GM19467 (cell line): ENCODE measurements at regions not wholly inside any gene's neighbourhood (a gene's known extent, or its start where the extent isn't known, plus 50 kb on each side); places are given as distances from the start of the nearest gene placed in this dataset.

ENCODE experiments used
- ATAC-seq: cut with Tn5 transposase; IDR thresholded peaks from one replicate; pipeline ENCODE4 v1.9.1; 2021; ENCODE audit warnings: mild to moderate bottlenecking, moderate library complexity; ENCODE audit not compliant: unreplicated experiment

DNA sequence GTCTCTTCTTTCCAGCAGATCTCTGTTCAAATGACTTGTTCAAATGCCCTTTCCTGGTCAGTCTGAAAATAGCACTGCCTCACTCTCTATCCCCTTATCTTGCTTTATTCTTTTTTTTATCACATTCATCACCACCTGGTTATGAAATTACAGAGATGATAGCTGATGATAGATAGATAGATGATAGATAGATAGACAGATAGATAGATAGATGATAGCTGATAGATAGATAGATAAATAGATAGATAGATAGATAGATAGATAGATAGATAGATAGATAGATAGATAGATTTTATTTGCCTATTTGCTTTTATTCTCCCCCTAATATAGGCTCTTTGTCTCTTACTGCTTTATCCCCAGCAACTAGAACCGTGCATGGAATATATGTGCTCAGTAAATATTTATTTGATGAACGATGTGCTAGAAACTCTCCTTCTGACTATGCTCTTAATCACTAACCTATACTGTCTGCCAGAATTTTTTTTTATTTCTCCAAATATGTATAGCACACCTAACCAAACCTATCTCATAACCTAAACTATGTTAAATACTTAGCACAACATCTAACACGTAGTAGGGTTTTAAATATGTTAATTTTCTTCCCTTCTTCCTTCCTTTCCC, 372.8 kb upstream of the DUSP10 start:
- no peak for ATAC-seq

DNA sequence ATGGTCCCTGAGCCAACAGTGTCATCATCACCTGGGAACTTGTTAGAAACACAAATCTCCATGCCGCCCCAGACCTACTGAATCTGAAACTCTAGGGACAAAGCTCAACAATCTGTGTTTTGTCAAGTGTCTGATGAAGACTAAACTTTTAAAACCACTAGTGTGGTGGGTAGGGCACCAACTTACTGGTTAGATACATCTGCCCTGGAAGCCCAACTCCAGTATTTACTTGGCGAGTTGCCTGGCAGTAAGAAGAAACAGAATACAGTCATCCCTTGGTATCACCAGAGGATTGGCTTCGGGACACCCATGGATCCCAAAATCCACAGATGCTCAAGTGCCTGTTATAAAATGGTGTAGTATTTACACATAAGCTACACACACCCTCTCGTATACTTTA, 367.9 kb upstream of the DUSP10 start:
- no peak for ATAC-seq

DNA sequence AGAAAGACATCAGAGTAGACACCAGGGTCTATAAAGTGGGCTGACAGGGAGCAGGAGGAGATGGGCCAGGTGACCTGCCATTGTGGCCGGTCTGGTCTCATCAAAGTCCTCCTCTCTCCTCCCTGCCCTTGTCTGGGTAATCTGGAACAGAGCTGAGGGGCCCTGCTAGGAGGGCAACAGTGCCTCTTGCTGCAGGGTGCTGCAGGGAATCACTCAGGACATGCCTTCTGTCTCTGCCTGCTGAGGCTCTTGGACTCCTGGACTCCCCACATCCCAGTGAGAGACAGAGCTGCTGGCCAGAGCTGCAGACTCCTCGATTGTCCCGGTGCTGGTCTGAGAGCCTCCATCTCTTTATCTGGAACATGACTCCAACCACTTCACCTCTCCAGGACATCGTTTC, 366.1 kb upstream of the DUSP10 start:
- ATAC-seq = no peak

DNA sequence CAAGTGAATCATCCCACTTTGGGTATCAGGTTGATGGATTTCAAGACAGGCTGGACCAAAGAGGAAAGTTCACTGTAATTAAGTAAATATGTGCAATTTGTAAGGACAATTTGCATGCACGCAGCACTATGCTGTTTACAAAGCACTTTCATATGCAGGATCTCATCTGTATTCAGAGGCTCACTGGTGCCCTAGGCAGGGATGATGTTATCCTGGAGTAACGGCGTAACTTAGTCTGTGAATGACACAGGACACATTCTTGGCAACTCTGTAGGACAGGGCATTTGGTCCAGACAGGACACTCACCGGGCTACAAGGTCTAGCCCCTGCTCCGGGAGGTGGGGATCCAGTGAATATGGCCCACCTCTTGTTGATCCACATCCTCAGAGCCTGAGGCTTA, 365.4 kb upstream of the DUSP10 start:
- no peak for ATAC-seq

DNA sequence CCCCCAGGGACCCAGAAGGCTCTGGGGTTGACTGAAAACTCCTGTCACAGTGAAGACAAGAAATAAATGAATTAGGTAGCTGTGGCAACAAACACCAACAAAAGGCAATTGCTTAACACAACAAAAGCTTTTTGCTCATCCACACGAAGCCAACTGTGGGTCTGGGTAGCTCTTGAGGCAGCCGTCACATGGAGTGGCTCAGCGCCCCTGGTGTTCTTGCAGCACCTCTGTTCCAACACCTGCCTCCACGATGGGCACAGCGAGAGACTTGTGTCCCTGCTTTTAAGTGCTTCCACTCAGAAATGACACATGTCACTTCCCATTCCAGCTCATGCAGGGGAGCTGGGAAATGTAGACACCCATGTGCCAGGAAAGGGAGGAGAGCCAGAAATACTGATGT, 364.5 kb upstream of the DUSP10 start:
- ATAC-seq = no peak

DNA sequence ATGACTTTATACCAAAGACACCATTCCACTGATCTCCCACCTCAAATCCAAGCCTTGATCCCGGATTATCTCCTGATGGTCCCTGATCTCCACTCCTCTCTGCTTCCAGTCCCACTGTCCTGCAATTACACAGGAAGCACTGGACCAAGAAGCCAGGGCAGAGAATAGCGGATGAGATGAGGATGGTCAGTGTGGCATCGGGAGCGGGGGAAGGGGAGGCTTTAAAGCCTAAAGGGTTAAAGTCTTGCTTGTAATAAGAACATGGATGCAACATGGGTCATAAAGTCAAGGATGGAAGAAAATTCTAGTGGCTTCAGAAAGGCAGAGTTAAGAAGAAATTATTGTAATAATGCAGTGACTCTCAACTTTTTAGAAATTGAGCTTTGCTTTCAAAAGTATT, 364.0 kb upstream of the DUSP10 start:
- ATAC-seq = no peak

DNA sequence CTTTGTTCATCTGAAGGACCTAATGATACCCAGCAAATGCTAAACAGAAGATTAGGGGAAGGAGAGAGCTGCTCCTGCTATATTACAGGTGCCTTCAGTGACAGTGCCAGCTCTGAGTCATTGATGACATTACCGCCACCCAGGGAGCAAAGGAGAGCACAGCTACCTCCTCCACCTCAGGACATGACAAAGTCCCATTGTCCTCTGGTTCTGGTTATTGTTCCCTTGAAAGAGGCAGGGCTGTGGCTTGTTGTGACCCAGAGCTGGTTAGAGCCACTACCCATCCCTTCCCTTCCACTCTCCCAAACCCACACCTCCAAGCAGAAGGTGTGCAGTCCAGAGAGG, 363.5 kb upstream of the DUSP10 start:
- no peak for ATAC-seq

DNA sequence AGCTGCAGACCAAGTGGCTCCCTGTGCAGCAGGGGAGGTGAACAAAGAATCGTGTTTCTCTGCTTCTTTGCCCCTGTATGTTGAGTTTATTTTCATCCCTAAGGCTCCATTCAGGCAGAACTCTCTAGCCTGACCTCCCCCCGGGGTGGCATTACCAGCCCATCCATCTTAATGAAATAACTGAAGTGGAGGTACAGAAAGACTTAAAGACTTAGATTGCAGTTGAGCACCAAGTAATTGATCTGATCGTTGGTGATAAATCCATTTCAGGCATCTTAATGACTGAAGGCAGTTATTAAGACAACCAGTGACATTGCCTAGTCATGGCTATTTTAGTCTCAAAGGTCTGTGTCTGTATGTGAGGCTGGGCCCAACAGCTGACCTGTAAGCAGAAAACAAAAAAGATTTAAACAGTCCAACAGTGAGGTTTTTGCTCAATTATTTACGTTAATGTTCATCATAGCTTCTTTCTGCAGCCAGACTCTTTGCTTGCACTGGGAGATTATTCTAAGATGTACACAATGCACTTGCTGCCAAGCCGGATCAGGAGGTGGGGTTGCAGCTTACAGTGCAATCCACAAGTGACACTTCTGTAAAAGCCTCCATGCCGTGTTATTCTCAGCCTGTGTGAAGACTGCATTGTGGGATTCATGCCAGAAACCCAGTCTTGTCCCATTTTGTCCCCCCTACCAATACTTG, 363.0 kb upstream of the DUSP10 start:
- ATAC-seq = no peak

DNA sequence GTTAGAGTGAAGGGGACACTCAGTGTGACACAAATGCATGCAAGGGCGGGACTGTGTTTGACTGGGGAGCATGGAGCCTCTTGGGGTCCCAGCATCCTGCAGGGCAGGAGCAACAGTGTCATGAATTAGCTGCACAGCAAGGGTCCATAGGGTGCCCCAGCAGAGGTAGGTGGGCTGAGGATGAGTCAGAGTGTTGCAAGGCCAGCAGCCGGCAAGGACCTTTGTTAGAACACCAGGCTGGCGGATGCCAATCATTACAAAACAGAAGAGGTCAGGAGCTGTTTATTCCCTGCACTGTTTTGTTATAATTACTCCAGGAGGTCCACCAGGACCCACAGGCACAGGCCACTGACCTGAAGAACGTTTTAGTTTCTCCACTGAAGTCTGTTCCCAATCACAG, 362.2 kb upstream of the DUSP10 start:
- ATAC-seq = no peak

DNA sequence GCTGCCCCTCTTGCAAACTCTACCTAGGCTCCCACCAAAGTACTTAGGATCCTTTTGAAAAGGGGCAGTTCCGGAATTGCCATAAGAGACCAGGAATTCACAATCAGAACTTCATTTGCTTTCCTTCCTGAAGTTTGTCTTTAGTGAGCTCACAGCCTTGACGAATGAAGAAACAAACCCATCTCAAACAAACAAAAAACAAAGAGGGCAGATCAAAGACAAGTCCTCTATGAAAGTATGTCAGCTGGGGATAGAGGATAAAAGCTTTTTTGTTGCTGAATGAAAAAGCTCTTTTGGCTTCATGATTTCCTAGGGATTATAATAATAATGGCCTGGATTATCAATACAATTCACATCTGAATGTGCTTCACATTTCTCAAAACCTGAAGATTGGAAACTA, 357.9 kb upstream of the DUSP10 start:
- no peak for ATAC-seq

DNA sequence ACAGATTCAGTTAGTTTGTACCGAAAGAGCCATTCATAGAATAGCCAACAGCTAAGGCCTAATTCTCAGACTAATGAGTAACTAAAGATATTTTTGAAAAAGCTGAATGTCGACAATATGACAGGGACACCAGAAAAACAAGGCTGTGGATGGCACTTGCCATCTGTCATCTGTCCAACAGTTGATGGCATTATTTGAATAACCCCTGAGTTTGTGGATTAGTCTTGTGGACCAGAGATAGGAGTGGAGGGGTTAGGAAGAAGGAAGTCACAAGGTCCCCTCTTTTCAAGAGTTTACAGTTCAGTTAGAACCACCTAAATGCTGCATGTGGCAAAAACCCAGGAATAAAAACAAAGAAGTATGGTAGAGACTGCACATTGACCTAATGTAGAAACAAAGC, 356.5 kb upstream of the DUSP10 start:
- no peak for ATAC-seq

DNA sequence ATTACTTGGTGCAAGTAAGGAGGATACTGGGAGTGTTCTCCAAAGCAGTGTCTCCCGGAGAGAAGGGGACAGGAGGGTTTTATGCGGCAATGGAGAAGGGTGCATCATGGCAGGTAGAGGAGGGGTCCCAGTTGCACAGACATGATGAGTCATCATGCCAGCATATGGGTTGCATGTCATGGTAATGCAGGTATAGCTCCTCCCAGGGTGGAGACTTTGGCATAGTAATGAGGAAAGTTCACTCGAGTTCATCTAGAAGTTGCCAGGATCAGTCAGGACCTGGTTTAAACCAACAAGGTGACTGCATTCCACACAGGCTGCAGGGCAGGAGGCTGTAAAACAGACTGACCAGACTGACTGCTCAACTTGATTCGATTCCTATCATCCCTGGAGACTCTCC, 355.7 kb upstream of the DUSP10 start:
- ATAC-seq = no peak

DNA sequence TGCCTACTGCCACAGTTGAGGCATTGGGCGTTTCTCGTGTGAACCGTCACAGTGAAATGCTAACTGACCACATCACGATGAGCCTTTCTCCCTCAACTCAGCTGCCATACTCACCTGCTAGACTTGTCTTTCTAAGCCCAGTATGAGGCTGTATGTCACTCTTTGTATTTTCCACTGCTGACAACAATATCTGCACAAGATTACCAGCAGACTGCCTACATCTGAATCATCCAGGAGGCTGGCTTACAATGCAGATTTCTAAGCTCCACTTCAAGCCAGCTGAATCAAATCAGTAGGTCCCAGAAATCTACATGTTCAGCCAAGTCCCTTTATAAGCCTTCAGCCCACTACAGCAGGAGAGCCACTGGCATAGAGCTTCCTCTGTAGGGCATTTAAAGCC, 355.0 kb upstream of the DUSP10 start:
- no peak for ATAC-seq

DNA sequence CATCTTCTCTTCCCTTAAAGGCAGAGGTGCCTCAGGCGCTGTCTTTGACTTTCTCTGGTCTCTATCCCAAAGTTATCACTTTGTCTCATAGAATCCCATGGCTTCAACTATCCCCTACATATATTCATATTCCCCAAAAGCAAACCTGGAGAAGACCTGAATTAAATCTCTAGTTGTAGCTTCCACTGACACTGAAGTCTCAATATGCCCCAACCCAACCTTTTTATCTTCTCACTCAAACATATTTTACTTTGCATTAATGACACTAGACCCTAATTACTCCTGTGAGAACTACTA, 354.5 kb upstream of the DUSP10 start:
- ATAC-seq = no peak

DNA sequence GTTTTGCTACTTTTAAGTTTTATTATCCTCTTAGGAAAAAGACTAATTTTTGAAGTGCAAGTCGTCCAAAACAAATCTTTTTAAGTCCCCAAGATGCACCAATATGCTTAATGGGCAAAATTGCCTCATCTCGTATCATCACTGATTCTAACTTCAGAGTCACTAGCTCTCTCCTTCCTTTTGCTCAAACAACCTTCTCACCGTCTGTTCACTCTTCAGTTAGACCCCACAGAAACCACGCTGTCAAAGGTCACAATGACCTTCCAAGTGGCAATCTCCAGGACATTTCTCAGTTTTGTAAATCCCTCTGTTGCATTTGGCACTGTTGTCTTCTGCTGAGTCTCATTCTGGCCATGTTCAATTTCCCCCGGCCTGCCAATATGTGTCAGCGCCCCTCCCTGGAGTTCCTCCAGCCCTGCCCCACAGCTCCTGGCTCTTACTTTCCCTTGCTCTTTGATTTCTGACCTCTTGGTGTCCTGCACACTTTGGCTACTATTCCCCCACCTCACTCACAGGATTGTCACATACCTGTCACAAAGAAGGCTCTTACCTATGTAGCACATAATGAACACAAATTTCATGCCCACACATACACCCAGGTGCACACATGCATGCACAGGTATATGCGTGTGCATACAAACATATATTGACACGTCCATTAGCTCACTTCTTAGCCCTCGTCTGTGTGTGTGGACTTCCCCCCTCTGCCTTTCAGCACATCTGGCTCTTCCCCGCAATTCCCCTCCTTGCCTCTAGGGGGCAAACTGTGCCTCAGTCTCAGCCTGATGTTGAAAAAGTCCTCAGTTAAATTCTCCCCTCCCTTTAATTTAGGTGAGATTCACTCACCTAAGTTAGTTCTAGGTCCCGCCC, 354.0 kb upstream of the DUSP10 start:
- peak; percentile 65 for ATAC-seq

DNA sequence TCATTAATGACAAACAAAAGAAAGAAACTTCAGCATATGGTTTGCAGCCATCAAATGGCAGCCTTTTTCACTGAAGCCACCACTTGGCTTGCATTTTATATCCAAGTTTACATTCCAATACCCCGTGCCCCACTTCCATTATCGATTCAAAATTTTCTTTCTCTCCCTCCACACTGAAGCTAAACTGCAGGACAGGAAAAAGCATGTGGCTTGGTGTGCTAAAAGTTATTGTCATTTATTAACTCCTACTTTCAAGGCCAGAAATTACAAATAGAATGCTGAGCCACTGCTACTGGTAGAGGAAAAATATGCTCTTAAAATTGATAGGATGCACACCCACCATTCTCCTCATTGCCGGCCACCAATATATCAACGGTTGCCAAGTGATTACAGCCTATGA, 351.6 kb upstream of the DUSP10 start:
- no peak for ATAC-seq

DNA sequence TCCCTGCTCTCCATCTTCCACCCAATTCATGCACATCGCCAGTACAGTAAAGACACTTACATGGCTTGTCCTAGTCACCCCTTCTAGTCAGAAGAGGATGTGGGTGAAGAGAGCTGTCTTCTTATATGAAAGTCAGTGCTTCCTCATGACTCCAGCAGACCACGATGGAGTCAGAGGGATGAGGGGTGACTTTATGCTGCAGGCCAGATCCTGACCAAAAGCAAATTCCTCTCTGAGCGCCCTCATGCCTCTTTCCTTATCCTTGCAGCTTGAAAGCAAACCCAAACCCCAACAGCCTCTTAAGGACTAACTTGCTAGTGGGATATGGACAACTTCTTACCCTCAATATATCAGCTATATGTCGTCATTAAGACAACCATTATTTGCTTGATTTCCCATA, 348.2 kb upstream of the DUSP10 start:
- ATAC-seq = no peak

DNA sequence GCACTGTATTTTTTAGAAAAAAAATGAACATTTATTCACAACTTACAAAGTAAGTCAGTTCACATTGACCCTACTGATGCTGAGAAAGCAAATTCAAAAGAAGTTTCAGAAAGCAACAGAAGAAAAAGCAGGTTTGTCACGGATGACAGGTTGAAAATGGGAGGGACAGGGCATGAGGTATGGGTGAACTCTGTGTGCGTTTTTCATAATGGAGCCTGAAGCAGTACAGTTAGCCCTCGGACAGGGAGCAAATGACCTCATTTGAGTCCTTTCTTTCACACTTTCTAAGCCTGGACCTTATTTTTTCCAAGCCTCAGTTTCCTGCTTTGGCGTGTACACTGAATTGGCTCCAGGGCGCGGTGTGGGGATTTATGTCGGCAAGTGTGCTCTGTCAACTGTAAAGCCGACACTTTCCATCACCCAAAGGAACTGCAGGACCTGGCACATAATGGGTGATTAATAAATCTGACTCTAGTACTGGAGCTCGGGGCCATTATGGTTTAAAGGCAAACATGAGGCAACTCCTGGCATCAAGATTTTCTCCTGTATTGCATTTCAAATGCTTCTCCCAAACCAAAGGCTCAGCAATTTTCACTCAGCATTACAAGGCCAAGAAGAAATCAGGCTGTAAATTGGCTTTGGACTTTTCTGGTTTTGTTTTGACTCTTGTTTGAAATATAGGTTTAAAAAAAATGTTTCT, 345.5 kb upstream of the DUSP10 start:
- ATAC-seq = no peak

DNA sequence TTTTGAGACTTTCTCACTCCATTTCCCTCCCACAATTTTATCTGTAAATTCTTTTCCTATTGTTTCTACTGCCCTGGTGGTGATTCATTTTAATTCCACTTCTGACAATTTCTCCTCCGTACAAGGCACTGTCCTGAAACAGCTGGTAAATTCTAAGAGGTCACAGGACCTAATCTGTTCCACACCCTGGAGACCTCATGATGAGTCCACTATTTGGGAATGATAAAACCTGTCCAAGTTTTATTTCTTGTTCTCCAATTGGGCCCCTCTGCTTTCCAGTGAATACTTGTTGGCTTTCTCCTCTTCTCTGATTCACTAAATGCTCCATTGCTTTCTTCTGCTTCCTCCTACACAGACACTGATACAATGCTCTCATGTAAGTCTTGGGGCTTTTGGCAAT, 343.1 kb upstream of the DUSP10 start:
- ATAC-seq = no peak

DNA sequence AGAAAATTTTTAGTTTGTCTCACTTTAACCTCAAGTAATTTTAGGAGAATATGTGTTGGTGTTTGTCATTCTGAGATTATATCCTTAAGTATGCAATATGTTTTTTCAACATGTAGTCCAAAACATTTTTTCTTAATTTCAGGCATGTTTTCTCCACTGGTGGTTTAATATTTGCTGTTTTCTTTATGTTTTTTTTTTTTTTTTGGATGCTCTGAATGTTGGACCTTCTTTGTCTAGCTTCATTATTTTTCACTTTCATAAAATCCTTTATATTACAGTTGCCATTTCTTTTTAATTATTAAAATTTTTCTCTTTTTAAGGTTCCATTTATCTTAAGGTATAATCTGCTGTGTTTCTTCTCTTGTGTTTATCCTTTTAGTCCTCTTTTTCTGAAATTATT, 342.2 kb upstream of the DUSP10 start:
- no peak for ATAC-seq

DNA sequence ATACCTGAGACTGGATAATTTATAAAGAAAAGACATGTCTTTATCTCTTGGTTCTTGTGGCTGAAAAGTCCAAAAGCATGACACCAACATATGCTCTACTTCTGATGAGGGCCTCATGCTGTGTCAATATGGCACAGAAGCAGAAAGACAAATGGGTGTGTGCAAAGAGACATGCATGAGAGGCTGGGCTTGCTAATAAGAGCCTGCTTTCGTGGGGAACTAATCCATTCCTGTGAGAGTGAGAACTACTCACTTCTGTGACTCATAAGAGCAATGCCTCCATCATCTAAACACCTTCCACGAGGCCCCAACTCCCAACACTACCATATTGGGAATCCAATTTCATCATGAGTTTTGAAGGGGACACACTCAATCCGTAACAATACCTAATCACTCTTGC, 340.0 kb upstream of the DUSP10 start:
- no peak for ATAC-seq

DNA sequence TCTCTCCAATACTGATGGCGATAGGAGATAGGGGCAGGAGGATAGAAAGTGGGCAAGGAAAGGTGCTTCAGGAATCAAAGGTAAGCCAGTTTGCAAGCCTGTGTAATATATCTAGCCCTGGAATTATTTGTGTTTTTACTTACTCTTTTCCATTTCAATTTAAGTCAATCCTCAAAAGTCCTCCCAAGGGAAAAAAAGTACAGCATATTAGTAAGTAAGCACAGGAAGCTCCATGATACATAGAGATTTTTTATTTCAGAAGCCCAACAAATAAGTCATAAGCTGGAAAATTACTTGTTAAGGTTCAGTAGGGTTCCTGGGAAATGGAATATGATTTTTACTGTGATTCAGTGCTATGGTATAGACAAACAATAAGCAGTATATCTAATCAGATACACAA, 337.7 kb upstream of the DUSP10 start:
- no peak for ATAC-seq
